Chondrocyte (in vitro differentiated cells): ENCODE measurements at regions not wholly inside any gene's neighbourhood (a gene's known extent, or its start where the extent isn't known, plus 50 kb on each side); places are given as distances from the start of the nearest gene placed in this dataset.
"Not testable (repeated sequence)": the region's sequence is repeated elsewhere in the genome, so short reads cannot be mapped to it uniquely, and the experiment has no call there.

Source experiments
- DNase-seq: peaks from one replicate; pipeline ENCODE4 v3.0.0; 2021; ENCODE audit warnings: mixed read lengths, low spot score
- H3K27ac Mint-ChIP-seq: one replicate; pipeline ENCODE4 v1.8.0; 2021; ENCODE audit warnings: mild to moderate bottlenecking, moderate library complexity, mixed read lengths; ENCODE audit not compliant: unreplicated experiment
- H3K27me3 Mint-ChIP-seq: 2 replicates; pipeline ENCODE4 v1.8.0; 2021; ENCODE audit warnings: low read depth, mixed read lengths
- H3K36me3 Mint-ChIP-seq: 2 replicates; pipeline ENCODE4 v1.8.0; 2021; ENCODE audit warnings: low read depth, mixed read lengths
- H3K4me1 Mint-ChIP-seq: 2 replicates; pipeline ENCODE4 v1.8.0; 2021; ENCODE audit warnings: low read depth, mild to moderate bottlenecking, mixed read lengths
- H3K4me3 Mint-ChIP-seq: one replicate; pipeline ENCODE4 v1.8.0; 2021; ENCODE audit warnings: mild to moderate bottlenecking, moderate library complexity, mixed read lengths; ENCODE audit not compliant: unreplicated experiment
- H3K9me3 Mint-ChIP-seq: 2 replicates; pipeline ENCODE4 v1.8.0; 2021; ENCODE audit warnings: low read depth, mixed read lengths
- CTCF ChIP-seq: fragments of 200-600 bp; sonication (generic); IDR thresholded peaks from 2 replicates; pipeline ENCODE4 v1.5.0; 2021; ENCODE audit warnings: antibody characterized with exemption, mild to moderate bottlenecking, moderate library complexity

DNA sequence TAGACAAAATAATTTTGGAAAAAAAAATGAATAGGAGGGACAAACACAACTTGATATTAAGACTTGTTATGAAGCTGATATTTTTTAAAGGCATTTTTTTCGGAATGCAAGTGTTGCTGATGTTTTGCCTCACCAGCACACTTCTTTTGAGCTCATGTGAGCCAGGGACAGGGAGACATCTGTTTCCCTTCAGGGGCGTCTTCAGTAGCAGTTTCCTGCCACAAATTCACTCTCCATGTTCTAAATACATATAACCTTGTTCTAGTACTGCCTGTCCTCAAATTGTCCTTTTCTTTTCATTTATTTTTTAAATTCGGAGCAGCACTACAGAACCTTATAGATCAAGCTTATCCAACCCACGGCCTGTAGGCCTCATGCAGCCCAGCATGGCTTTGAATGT, 316.0 kb upstream of the PAPPA start:
- no peak for DNase-seq
- H3K36me3 Mint-ChIP-seq, result no peaks in the 10 kb centered on the region
- H3K9me3 Mint-ChIP-seq, result peaks cover 7% of the 10 kb centered on the region
- H3K27ac Mint-ChIP-seq, result no peak overlapping the region
- no peaks in the 10 kb centered on the region for H3K27me3 Mint-ChIP-seq
- no peak for TF ChIP-seq CTCF
- no peak overlapping the region for H3K4me3 Mint-ChIP-seq
- H3K4me1 Mint-ChIP-seq, result no peaks in the 10 kb centered on the region

GRCh38 chr9:115838417-115838816, 315.2 kb upstream of the PAPPA start:
- H3K36me3 Mint-ChIP-seq, result no peaks in the 10 kb centered on the region
- peaks cover 7% of the 10 kb centered on the region for H3K9me3 Mint-ChIP-seq
- no peak for TF ChIP-seq CTCF
- no peaks in the 10 kb centered on the region for H3K27me3 Mint-ChIP-seq
- H3K4me1 Mint-ChIP-seq, result no peaks in the 10 kb centered on the region
- H3K27ac Mint-ChIP-seq, result no peak overlapping the region
- no peak for DNase-seq
- H3K4me3 Mint-ChIP-seq, result no peak overlapping the region

- H3K9me3 Mint-ChIP-seq, DNase-seq, H3K4me3 Mint-ChIP-seq, H3K36me3 Mint-ChIP-seq, H3K27me3 Mint-ChIP-seq, H3K4me1 Mint-ChIP-seq, H3K27ac Mint-ChIP-seq: not testable (repeated sequence)
Observed at GRCh38 chr9:115844433-115844832, 309.2 kb upstream of the PAPPA start.

DNA sequence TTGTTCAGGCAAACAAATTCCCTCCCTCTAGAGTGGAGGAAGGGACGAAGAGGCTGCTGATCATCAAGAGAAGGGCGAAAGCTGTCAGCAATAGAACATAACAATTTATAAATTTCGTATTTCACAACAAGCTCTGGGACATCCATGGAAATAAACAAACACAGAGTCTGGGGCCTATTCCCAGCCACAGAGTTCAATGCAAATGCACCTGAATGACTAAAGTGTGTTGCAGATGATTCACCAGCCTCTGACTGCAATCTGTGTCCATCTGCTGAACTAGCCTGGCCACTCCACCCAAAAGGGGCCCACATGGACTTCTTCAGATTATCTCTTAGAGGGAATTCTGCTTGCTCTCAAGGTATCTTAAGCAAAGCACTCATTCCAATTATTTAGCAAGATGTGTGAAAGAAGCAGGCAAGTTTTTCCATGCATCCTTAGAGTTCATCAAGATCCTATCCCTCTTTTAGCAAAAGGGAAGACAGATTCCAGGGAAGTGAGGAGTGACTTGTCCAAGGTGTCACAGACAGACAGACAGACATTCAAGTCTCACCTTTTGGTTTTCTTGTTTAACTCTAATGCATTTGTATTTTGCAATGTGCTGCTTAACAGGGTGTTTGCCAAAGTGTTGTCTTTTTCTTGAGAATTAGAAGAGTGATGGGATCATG, 307.8 kb upstream of the PAPPA start:
- TF ChIP-seq CTCF, result no peak
- DNase-seq, result no peak
- no peaks in the 10 kb centered on the region for H3K27me3 Mint-ChIP-seq
- H3K9me3 Mint-ChIP-seq, result no peaks in the 10 kb centered on the region
- no peak overlapping the region for H3K27ac Mint-ChIP-seq
- H3K4me1 Mint-ChIP-seq, result peaks cover 6% of the 10 kb centered on the region
- no peak overlapping the region for H3K4me3 Mint-ChIP-seq
- H3K36me3 Mint-ChIP-seq, result no peaks in the 10 kb centered on the region

DNA sequence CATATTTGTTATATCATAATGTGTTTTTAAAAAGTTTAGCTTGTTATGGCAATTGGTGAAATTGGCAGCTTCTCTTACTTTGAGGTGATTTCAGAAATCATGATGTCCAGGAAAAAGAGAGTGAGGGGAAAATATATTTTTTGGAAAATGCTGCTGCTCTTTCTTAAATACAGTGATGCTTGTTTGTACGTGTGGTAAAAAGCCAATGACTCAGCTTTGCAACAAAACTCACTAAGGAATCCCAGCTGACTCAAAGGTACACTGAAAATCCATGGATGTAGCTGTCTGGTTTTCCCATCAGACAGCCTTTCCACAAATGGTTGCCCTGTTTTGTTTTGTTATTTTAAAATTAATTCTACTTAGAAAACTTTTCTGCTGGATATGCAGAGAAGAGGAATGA, 306.4 kb upstream of the PAPPA start:
- TF ChIP-seq CTCF, result no peak
- Mint-ChIP-seq H3K9me3 (no peaks in the 10 kb centered on the region), H3K36me3 (no peaks in the 10 kb centered on the region), H3K4me3 (no peak overlapping the region), H3K4me1 (peaks cover 6% of the 10 kb centered on the region), H3K27ac (no peak overlapping the region), H3K27me3 (no peaks in the 10 kb centered on the region)
- DNase-seq, result no peak

- TF ChIP-seq CTCF, result no peak
- DNase-seq, result no peak
- H3K4me1 Mint-ChIP-seq, result peaks cover 6% of the 10 kb centered on the region
- no peaks in the 10 kb centered on the region for H3K27me3 Mint-ChIP-seq
- H3K27ac Mint-ChIP-seq, result no peak overlapping the region
- peaks cover 4% of the 10 kb centered on the region for H3K9me3 Mint-ChIP-seq
- H3K4me3 Mint-ChIP-seq, result no peak overlapping the region
- no peaks in the 10 kb centered on the region for H3K36me3 Mint-ChIP-seq
Observed at GRCh38 chr9:115849679-115850412, 303.7 kb upstream of the PAPPA start.
